HCT116 (cell line): ENCODE measurements at regions not wholly inside any gene's neighbourhood (a gene's known extent, or its start where the extent isn't known, plus 50 kb on each side); places are given as distances from the start of the nearest gene placed in this dataset.

Experiments used
- ATAC-seq: fragments of 200-7000 bp; cut with Tn5 transposase; 2 replicates; pipeline ENCODE4 v1.9.1; 2020; ENCODE audit warnings: mild to moderate bottlenecking, moderate library complexity
- BruUV-seq: library from RNA; stranded (reverse); fragments of 400-500 nt; replicated peaks from 2 replicates; lab custom pipeline; 2021; lab: Mats Ljungman, UMichigan
- CTCF ChIA-PET: fragments of 300-600 bp; sonication (Branson Sonifier 250); formaldehyde crosslinking; loops from one replicate; lab custom pipeline; 2021; ENCODE audit warnings: antibody characterized with exemption; lab: Charles Lee
- POLR2A ChIA-PET: fragments of 300-600, 350-600 bp; sonication (Branson Sonifier 250); formaldehyde crosslinking; loops from one replicate; lab custom pipeline; 2021; ENCODE audit warnings: antibody characterized with exemption; lab: Charles Lee
- RAD21 ChIA-PET, 2 experiments: fragments of 300-600 bp; sonication (Branson Sonifier 250); formaldehyde crosslinking; loops; one replicate each; lab custom pipeline; 2023; ENCODE audit warnings: low total read pairs in 2 of 2; ENCODE audit not compliant: uncharacterized antibody in 2 of 2, unreplicated experiment in 2 of 2, low non-redundant PET in 1 of 2; lab: Charles Lee
- DNase-seq: peaks from one replicate; pipeline ENCODE4 v3.0.0-alpha.2; 2010; ENCODE audit warnings: low read depth, low spot score
- H2AFZ ChIP-seq: fragments of 200-600 bp; shearing (Covaris generic), sonication (generic); 2 replicates; pipeline ENCODE4 v1.6.1; 2017; ENCODE audit warnings: low read depth, mixed run types, mixed read lengths, antibody characterized with exemption, low read length; ENCODE audit not compliant: poor library complexity, severe bottlenecking
- H3K27ac ChIP-seq: 2 replicates; pipeline ENCODE4 v1.5.1; 2012; ENCODE audit warnings: low read depth, low read length
- H3K27me3 ChIP-seq: fragments of 200-600 bp; sonication (generic); 2 replicates; pipeline ENCODE4 v1.6.1; 2016; ENCODE audit warnings: mixed run types, low read length, mixed read lengths; ENCODE audit not compliant: insufficient read depth
- H3K36me3 ChIP-seq, 2 experiments: fragments of 200-500 bp in 1 of 2; fragments of 200-600 bp in 1 of 2; sonication (Bioruptor generic) in 1 of 2; sonication (generic) in 1 of 2; 2 replicates each; pipeline versions ENCODE4 v1.5.1 to v1.6.1; 2014 to 2016; ENCODE audit warnings: low read length in 2 of 2, inconsistent platforms in 1 of 2, mixed read lengths in 1 of 2, mixed run types in 1 of 2; ENCODE audit not compliant: insufficient read depth in 2 of 2, control insufficient read depth in 1 of 2
- H3K4me1 ChIP-seq, 2 experiments: fragments of 200-600 bp in 1 of 2; sonication (generic) in 1 of 2; 2 replicates each; pipeline versions ENCODE4 v1.5.1 to v1.6.1; 2012 to 2017; ENCODE audit warnings: low read length in 2 of 2, inconsistent platforms in 1 of 2, mild to moderate bottlenecking in 1 of 2, mixed read lengths in 1 of 2, mixed run types in 1 of 2, moderate library complexity in 1 of 2; ENCODE audit not compliant: insufficient read depth in 2 of 2, control insufficient read depth in 1 of 2
- H3K4me2 ChIP-seq: fragments of 200-600 bp; sonication (generic); 2 replicates; pipeline ENCODE4 v1.6.1; 2017; ENCODE audit warnings: mixed run types, low read length, mixed read lengths
- H3K4me3 ChIP-seq, 2 experiments: fragments of 200-600 bp in 1 of 2; sonication (generic) in 1 of 2; replicated peaks in 1 of 2; 2 replicates each; pipeline ENCODE4 v1.5.1; 2011 to 2016; ENCODE audit warnings: low read length in 2 of 2, control low read depth in 1 of 2, low read depth in 1 of 2, mild to moderate bottlenecking in 1 of 2, mixed read lengths in 1 of 2, mixed run types in 1 of 2
- H3K79me2 ChIP-seq: fragments of 200-600 bp; sonication (generic); 2 replicates; pipeline ENCODE4 v1.6.1; 2017; ENCODE audit warnings: mild to moderate bottlenecking, mixed run types, low read length, moderate library complexity, mixed read lengths; ENCODE audit not compliant: insufficient read depth
- H3K9ac ChIP-seq: fragments of 200-600 bp; sonication (generic); 2 replicates; pipeline ENCODE4 v1.6.1; 2016; ENCODE audit warnings: low read length, mixed read lengths
- H3K9me2 ChIP-seq: fragments of 200-600 bp; sonication (generic), shearing (Covaris generic); 2 replicates; pipeline ENCODE4 v1.6.1; 2017; ENCODE audit warnings: mixed run types, mild to moderate bottlenecking, moderate library complexity; ENCODE audit not compliant: insufficient read depth
- H3K9me3 ChIP-seq, 2 experiments: fragments of 200-500 bp in 1 of 2; fragments of 200-600 bp in 1 of 2; sonication (Bioruptor generic) in 1 of 2; sonication (generic) in 1 of 2; 2 replicates each; pipeline ENCODE4 v1.6.1; 2014 to 2017; ENCODE audit warnings: low read length in 2 of 2, mixed read lengths in 2 of 2, inconsistent platforms in 1 of 2, low read depth in 1 of 2, mild to moderate bottlenecking in 1 of 2, mixed run types in 1 of 2, moderate library complexity in 1 of 2; ENCODE audit not compliant: control insufficient read depth in 1 of 2, insufficient read depth in 1 of 2
- H4K20me1 ChIP-seq: fragments of 200-600 bp; sonication (generic), shearing (Covaris generic); 2 replicates; pipeline ENCODE4 v1.6.1; 2017; ENCODE audit warnings: mixed run types, mild to moderate bottlenecking, moderate library complexity; ENCODE audit not compliant: insufficient read depth
- ATF3 ChIP-seq: IDR thresholded peaks from 2 replicates; pipeline ENCODE4 v1.6.1; 2012
- CBX3 ChIP-seq: IDR thresholded peaks from 2 replicates; pipeline ENCODE4 v1.6.1; 2012; ENCODE audit warnings: low read depth
- CTCF ChIP-seq, 3 experiments: fragments of 200-600 bp in 1 of 3; sonication (generic) in 1 of 3; IDR thresholded peaks in 2 of 3; conservative IDR thresholded peaks in 1 of 3; 2 replicates each; pipeline ENCODE4 v1.5.1; 2012 to 2017; ENCODE audit warnings: low read depth in 2 of 3, low read length in 2 of 3, antibody characterized with exemption in 1 of 3, borderline replicate concordance in 1 of 3, control low read depth in 1 of 3, mild to moderate bottlenecking in 1 of 3, mixed read lengths in 1 of 3, mixed run types in 1 of 3, moderate library complexity in 1 of 3; ENCODE audit not compliant: insufficient read depth in 1 of 3
- FOSL1 ChIP-seq: IDR thresholded peaks from 2 replicates; pipeline ENCODE4 v1.6.1; 2012; ENCODE audit warnings: low read depth
- POLR2A ChIP-seq: IDR thresholded peaks from 2 replicates; pipeline ENCODE4 v1.7.0; 2011; ENCODE audit warnings: borderline replicate concordance; ENCODE audit not compliant: insufficient read depth, insufficient read length; ENCODE audit errors: extremely low read depth
- SRF ChIP-seq: IDR thresholded peaks from 2 replicates; pipeline ENCODE4 v1.6.1; 2012; ENCODE audit warnings: low read depth
- TCF7L2 ChIP-seq: IDR thresholded peaks from 2 replicates; pipeline ENCODE4 v1.7.0; 2011; ENCODE audit warnings: borderline replicate concordance, inconsistent platforms; ENCODE audit not compliant: insufficient read depth, insufficient read length; ENCODE audit errors: extremely low read depth
- YY1 ChIP-seq: IDR thresholded peaks from 2 replicates; pipeline ENCODE4 v1.6.1; 2011; ENCODE audit warnings: low read length, low read depth, moderate library complexity, mild to moderate bottlenecking; ENCODE audit not compliant: insufficient replicate concordance; ENCODE audit errors: extremely low read depth
- ZBTB33 ChIP-seq: IDR thresholded peaks from 2 replicates; pipeline ENCODE4 v1.6.1; 2011; ENCODE audit warnings: mild to moderate bottlenecking, low read length, moderate library complexity; ENCODE audit not compliant: insufficient replicate concordance; ENCODE audit errors: extremely low read depth
- intact Hi-C: fragments of 100-400 bp; cut with micrococcal nuclease; formaldehyde crosslinking; loops from 2 replicates; pipeline ENCODE4 v1.10.0; 2022
- TF ChIP-seq, protein P1 (sequence below): IDR thresholded peaks from 2 replicates; pipeline ENCODE4 v1.6.1; 2012
- TF ChIP-seq, protein P2 (sequence below): IDR thresholded peaks from 2 replicates; pipeline ENCODE4 v1.6.1; 2012; ENCODE audit warnings: low read depth

DNA sequence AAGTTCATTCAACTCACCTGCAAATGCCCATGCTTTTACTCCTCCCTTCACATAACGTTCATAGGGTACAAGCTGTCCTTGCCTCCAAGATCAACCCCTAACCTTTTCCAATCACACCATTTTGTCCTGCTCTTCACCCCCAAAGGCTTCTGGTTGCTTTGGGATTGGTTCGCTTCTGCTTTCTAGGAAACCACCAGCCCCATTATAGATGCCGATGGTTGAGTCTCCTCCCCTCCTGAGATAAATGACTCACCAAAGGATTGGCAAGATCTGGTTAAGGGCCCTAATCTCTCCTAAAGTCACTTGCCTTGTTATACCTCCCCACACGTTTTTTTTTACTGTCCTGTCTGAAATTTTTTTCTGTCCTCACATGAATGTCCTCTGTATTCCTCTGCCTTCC, 311.4 kb downstream of the HACE1 start:
- Histone ChIP-seq H3K9ac (no peak overlapping the region), H3K9me2 (no peaks in the 10 kb centered on the region), H3K36me3 (no peaks in the 10 kb centered on the region), H4K20me1 (no peaks in the 10 kb centered on the region), H3K27me3 (no peaks in the 10 kb centered on the region), H3K4me3 (no peak overlapping the region), H3K27ac (no peak overlapping the region), H3K4me2 (no peak overlapping the region), H3K79me2 (no peaks in the 10 kb centered on the region), H3K9me3 (no peaks in the 10 kb centered on the region), H2AFZ (no peak overlapping the region), H3K4me1 (no peaks in the 10 kb centered on the region)
- RAD21 ChIA-PET, result no interaction called here
- POLR2A ChIA-PET, result no interaction called here
- DNase-seq, result no peak
- TF ChIP-seq SRF (no peak), POLR2A (no peak), YY1 (no peak), ATF3 (no peak), FOSL1 (no peak), ZBTB33 (no peak), CBX3 (no peak), TCF7L2 (no peak), CTCF (IDR thresholded peaks at IDR 0.05 in 2 of 3, conservative IDR thresholded peaks at IDR 0.05 in 1 of 3; ENCODE audit: borderline replicate concordance in 1 of 3, insufficient read depth in 1 of 3, low read depth in 2 of 3, low read length in 2 of 3) (no peak)
- TF ChIP-seq, protein P1, sequence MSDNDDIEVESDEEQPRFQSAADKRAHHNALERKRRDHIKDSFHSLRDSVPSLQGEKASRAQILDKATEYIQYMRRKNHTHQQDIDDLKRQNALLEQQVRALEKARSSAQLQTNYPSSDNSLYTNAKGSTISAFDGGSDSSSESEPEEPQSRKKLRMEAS, result no peak
- TF ChIP-seq, protein P2, sequence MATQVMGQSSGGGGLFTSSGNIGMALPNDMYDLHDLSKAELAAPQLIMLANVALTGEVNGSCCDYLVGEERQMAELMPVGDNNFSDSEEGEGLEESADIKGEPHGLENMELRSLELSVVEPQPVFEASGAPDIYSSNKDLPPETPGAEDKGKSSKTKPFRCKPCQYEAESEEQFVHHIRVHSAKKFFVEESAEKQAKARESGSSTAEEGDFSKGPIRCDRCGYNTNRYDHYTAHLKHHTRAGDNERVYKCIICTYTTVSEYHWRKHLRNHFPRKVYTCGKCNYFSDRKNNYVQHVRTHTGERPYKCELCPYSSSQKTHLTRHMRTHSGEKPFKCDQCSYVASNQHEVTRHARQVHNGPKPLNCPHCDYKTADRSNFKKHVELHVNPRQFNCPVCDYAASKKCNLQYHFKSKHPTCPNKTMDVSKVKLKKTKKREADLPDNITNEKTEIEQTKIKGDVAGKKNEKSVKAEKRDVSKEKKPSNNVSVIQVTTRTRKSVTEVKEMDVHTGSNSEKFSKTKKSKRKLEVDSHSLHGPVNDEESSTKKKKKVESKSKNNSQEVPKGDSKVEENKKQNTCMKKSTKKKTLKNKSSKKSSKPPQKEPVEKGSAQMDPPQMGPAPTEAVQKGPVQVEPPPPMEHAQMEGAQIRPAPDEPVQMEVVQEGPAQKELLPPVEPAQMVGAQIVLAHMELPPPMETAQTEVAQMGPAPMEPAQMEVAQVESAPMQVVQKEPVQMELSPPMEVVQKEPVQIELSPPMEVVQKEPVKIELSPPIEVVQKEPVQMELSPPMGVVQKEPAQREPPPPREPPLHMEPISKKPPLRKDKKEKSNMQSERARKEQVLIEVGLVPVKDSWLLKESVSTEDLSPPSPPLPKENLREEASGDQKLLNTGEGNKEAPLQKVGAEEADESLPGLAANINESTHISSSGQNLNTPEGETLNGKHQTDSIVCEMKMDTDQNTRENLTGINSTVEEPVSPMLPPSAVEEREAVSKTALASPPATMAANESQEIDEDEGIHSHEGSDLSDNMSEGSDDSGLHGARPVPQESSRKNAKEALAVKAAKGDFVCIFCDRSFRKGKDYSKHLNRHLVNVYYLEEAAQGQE, result no peak
- CTCF ChIA-PET, result no interaction called here
- no peak for ATAC-seq
- no TSS peak for BruUV-seq
- intact Hi-C loops, result no loop called here
